ENCODE measurements at regions not wholly inside any gene's neighbourhood (a gene's known extent, or its start where the extent isn't known, plus 50 kb on each side); places are given as distances from the start of the nearest gene placed in this dataset.

- TF ChIP-seq CTCF (IDR thresholded peaks at IDR 0.05) (peak; percentile 84), ZFX (IDR thresholded peaks at IDR 0.05; ENCODE audit: borderline replicate concordance) (no peak)
These were observed 73.1 kb upstream of the GJB5 start for GRCh38 chr1:34681480-34682451.
